ENCODE measurements at regions not wholly inside any gene's neighbourhood (a gene's known extent, or its start where the extent isn't known, plus 50 kb on each side); places are given as distances from the start of the nearest gene placed in this dataset.

GRCh38 chr17:71748872-71749271, 371.9 kb upstream of the SOX9 start:
- TF ChIP-seq EZH2 (IDR thresholded peaks at IDR 0.05; ENCODE audit: borderline replicate concordance, low read length) (no peak), CTCF (IDR thresholded peaks at IDR 0.05; ENCODE audit: low read length) (no peak)

All from OCI-LY1 (cell line).